ENCODE measurements at regions not wholly inside any gene's neighbourhood (a gene's known extent, or its start where the extent isn't known, plus 50 kb on each side); places are given as distances from the start of the nearest gene placed in this dataset.

- Histone ChIP-seq H3K27ac (ENCODE audit: insufficient read depth, low read length) (no peak overlapping the region), H3K9me3 (ENCODE audit: control insufficient read depth, insufficient read depth, low read length) (peaks cover 5% of the 10 kb centered on the region; the same call in 1 of the 2 replicates)
- no TSS peak for BruUV-seq (replicated peaks)
These were observed 322.6 kb upstream of the TMTC1 start for GRCh38 chr12:30106204-30106965.

More at GRCh38 chr12:30106204-30106965, 322.6 kb upstream of the TMTC1 start:
- no peak overlapping the region for H2AK9ac ChIP-seq (replicated peaks; ENCODE audit: low read depth, low read length, poor library complexity)
- no peak overlapping the region for H2BK15ac ChIP-seq (ENCODE audit: low read depth, low read length)
- TF ChIP-seq MAZ (IDR thresholded peaks at IDR 0.05; ENCODE audit: borderline replicate concordance, low read depth, low read length) (no peak), POLR2A (IDR thresholded peaks at IDR 0.05; ENCODE audit: low read depth, low read length) (no peak), SMC3 (IDR thresholded peaks at IDR 0.05; ENCODE audit: low read depth, low read length) (no peak), RFX5 (IDR thresholded peaks at IDR 0.05; ENCODE audit: low read depth, low read length) (no peak), NFE2L2 (IDR thresholded peaks at IDR 0.05; ENCODE audit: low read depth, low read length) (no peak), RCOR1 (IDR thresholded peaks at IDR 0.05; ENCODE audit: insufficient replicate concordance, low read length) (no peak)
- TF ChIP-seq, protein P1, sequence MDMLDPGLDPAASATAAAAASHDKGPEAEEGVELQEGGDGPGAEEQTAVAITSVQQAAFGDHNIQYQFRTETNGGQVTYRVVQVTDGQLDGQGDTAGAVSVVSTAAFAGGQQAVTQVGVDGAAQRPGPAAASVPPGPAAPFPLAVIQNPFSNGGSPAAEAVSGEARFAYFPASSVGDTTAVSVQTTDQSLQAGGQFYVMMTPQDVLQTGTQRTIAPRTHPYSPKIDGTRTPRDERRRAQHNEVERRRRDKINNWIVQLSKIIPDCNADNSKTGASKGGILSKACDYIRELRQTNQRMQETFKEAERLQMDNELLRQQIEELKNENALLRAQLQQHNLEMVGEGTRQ (IDR thresholded peaks at IDR 0.05; ENCODE audit: low read depth, low read length), result no peak
- TF ChIP-seq, protein P2, sequence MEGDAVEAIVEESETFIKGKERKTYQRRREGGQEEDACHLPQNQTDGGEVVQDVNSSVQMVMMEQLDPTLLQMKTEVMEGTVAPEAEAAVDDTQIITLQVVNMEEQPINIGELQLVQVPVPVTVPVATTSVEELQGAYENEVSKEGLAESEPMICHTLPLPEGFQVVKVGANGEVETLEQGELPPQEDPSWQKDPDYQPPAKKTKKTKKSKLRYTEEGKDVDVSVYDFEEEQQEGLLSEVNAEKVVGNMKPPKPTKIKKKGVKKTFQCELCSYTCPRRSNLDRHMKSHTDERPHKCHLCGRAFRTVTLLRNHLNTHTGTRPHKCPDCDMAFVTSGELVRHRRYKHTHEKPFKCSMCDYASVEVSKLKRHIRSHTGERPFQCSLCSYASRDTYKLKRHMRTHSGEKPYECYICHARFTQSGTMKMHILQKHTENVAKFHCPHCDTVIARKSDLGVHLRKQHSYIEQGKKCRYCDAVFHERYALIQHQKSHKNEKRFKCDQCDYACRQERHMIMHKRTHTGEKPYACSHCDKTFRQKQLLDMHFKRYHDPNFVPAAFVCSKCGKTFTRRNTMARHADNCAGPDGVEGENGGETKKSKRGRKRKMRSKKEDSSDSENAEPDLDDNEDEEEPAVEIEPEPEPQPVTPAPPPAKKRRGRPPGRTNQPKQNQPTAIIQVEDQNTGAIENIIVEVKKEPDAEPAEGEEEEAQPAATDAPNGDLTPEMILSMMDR (conservative IDR thresholded peaks at IDR 0.05; ENCODE audit: low read depth, low read length), result no peak
- no peak for DNase-seq
- no peak overlapping the region for H4K91ac ChIP-seq (ENCODE audit: insufficient read depth, low read depth, low read length)
- H3K9me1 ChIP-seq (ENCODE audit: insufficient read depth, low read length), result no peaks in the 10 kb centered on the region
- H2BK20ac ChIP-seq (ENCODE audit: low read depth, low read length), result no peak overlapping the region
- 0 out of 2 replicates have a peak, but pooled peaks cover 1% of the 10 kb centered on the region for H3K4me1 ChIP-seq (ENCODE audit: control insufficient read depth, insufficient read depth, low read length)
- no peak overlapping the region for H3K9ac ChIP-seq (ENCODE audit: low read depth, low read length)
- ChIA-PET CTCF (no interaction called here), POLR2A (ENCODE audit: unreplicated experiment) (no interaction called here)
- H3K79me1 ChIP-seq (ENCODE audit: low read depth in 1 of 2, low read length in 2 of 2), result no peaks in the 10 kb centered on the region
- no peak overlapping the region for H2BK5ac ChIP-seq (ENCODE audit: low read depth, low read length, poor library complexity, severe bottlenecking)
- intact Hi-C loops (cut with micrococcal nuclease), result no loop called here
- H2BK120ac ChIP-seq (ENCODE audit: low read depth, low read length), result no peak overlapping the region
- no peak overlapping the region for H3K4me3 ChIP-seq (ENCODE audit: insufficient read depth, low read depth, low read length)
- in situ Hi-C loops (cut with MboI; ENCODE audit: low sequenced_read_pairs), result no loop called here
- no peaks in the 10 kb centered on the region for H4K20me1 ChIP-seq (ENCODE audit: insufficient read depth, low read length)
- no peak overlapping the region for H3K4ac ChIP-seq (ENCODE audit: low read depth, low read length)
- H3K14ac ChIP-seq (replicated peaks; ENCODE audit: low read depth, low read length), result no peak overlapping the region
- H3K4me2 ChIP-seq (ENCODE audit: low read depth, low read length), result no peak overlapping the region
- peaks cover 2% of the 10 kb centered on the region; the same call in 1 of the 2 replicates for H3K27me3 ChIP-seq (ENCODE audit: control insufficient read depth, insufficient read depth, low read length)
- ATAC-seq (ENCODE audit: low read depth), result no peak
- no peak overlapping the region for H4K8ac ChIP-seq (ENCODE audit: low read depth in 2 of 2, low read length in 2 of 2)
- H4K5ac ChIP-seq (ENCODE audit: low read depth, low read length), result no peak overlapping the region
- no peak overlapping the region for H2AFZ ChIP-seq (replicated peaks; ENCODE audit: low read length, poor library complexity)
- dilution Hi-C loops (cut with HindIII; ENCODE audit: low sequenced_read_pairs, unreplicated experiment), result no loop called here
- H3K23ac ChIP-seq (ENCODE audit: low read depth, low read length), result no peak overlapping the region
- H3K36me3 ChIP-seq (ENCODE audit: control insufficient read depth, insufficient read depth, low read length), result no peaks in the 10 kb centered on the region
- H3K56ac ChIP-seq (ENCODE audit: extremely low read depth, insufficient read depth, low read length), result no peak overlapping the region
- 22% methylated on average over 3 of the region's 9 CpGs; no CpG with 5 or more reads in 1 of the 2 experiments for WGBS, 2 experiments (ENCODE audit: extremely low coverage in 2 of 2, insufficient read length in 1 of 2)
- H3K18ac ChIP-seq (ENCODE audit: low read depth, low read length), result no peak overlapping the region
- H2AK5ac ChIP-seq (ENCODE audit: low read depth, low read length), result no peak overlapping the region
